H1 (cell line): ENCODE measurements at regions not wholly inside any gene's neighbourhood (a gene's known extent, or its start where the extent isn't known, plus 50 kb on each side); places are given as distances from the start of the nearest gene placed in this dataset.

Experiments used
- CTCF ChIA-PET: fragments of 300-600 bp; sonication (Branson Sonifier 250); formaldehyde crosslinking; loops from one replicate; lab custom pipeline; 2021; ENCODE audit not compliant: partially characterized antibody; lab: Charles Lee
- POLR2A ChIA-PET: fragments of 300-600 bp; sonication (Branson Sonifier 250); formaldehyde crosslinking; loops from one replicate; lab custom pipeline; 2021; ENCODE audit warnings: inconsistent platforms; ENCODE audit not compliant: partially characterized antibody; lab: Charles Lee
- DNase-seq, 2 experiments: peaks; one replicate each; pipeline versions ENCODE4 v3.0.0 to v3.0.0-alpha.2; 2010 to 2022; ENCODE audit warnings: low spot score in 2 of 2, low read depth in 1 of 2, mixed read lengths in 1 of 2
- FAIRE-seq: peaks from 2 replicates; lab custom pipeline; 2011; peaks lifted over from hg19 to GRCh38; lab: Jason Lieb, UNC
- H2AFZ ChIP-seq: 2 replicates; pipeline ENCODE4 v1.8.1; 2012; ENCODE audit warnings: low read length, inconsistent platforms
- H2AK5ac ChIP-seq: 2 replicates; pipeline ENCODE4 v1.6.1; 2013; ENCODE audit warnings: low read depth, low read length
- H2BK120ac ChIP-seq: replicated peaks from 2 replicates; pipeline ENCODE3; 2013; ENCODE audit warnings: low read depth, low read length, inconsistent platforms
- H2BK12ac ChIP-seq: 2 replicates; pipeline ENCODE4 v1.6.1; 2013; ENCODE audit warnings: low read depth, low read length
- H2BK15ac ChIP-seq: 2 replicates; pipeline ENCODE4 v1.6.1; 2013; ENCODE audit warnings: low read length
- H2BK20ac ChIP-seq: 2 replicates; pipeline ENCODE4 v1.6.1; 2013; ENCODE audit warnings: low read length
- H2BK5ac ChIP-seq: 2 replicates; pipeline ENCODE4 v1.6.1; 2013; ENCODE audit warnings: low read depth, low read length
- H3K14ac ChIP-seq: 2 replicates; pipeline ENCODE4 v1.6.1; 2013; ENCODE audit warnings: inconsistent platforms; ENCODE audit not compliant: insufficient read length
- H3K18ac ChIP-seq: 2 replicates; pipeline ENCODE4 v1.6.1; 2013; ENCODE audit warnings: low read length; ENCODE audit errors: extremely low read depth
- H3K23ac ChIP-seq: 2 replicates; pipeline ENCODE4 v1.6.1; 2013; ENCODE audit warnings: inconsistent platforms; ENCODE audit not compliant: insufficient read length
- H3K23me2 ChIP-seq: 2 replicates; pipeline ENCODE4 v1.6.1; 2013; ENCODE audit warnings: low read depth, low read length
- H3K27ac ChIP-seq: 2 replicates; pipeline ENCODE4 v1.6.1; 2011; ENCODE audit warnings: low read depth, low read length, inconsistent platforms
- H3K27me3 ChIP-seq, 4 experiments: replicated peaks in 1 of 4; 1 replicate in 1 of 4; 2 replicates in 3 of 4; pipeline versions ENCODE4 v1.6.1 to v1.8.1; 2011 to 2013; ENCODE audit warnings: low read length in 3 of 4, mild to moderate bottlenecking in 3 of 4, inconsistent platforms in 2 of 4, mixed read lengths in 2 of 4, moderate library complexity in 1 of 4; ENCODE audit not compliant: control insufficient read depth in 3 of 4, insufficient read depth in 3 of 4; ENCODE audit errors: extremely low read depth in 1 of 4
- H3K36me3 ChIP-seq, 4 experiments: 2 replicates each; pipeline versions ENCODE4 v1.6.1 to v1.8.1; 2011 to 2013; ENCODE audit warnings: mild to moderate bottlenecking in 4 of 4, low read length in 3 of 4, moderate library complexity in 2 of 4, control low read depth in 1 of 4, inconsistent platforms in 1 of 4; ENCODE audit not compliant: insufficient read depth in 4 of 4, control insufficient read depth in 2 of 4
- H3K4ac ChIP-seq: replicated peaks from 2 replicates; pipeline ENCODE3; 2013; ENCODE audit warnings: low read length, low read depth, mixed read lengths, inconsistent platforms; ENCODE audit not compliant: insufficient read length
- H3K4me1 ChIP-seq, 4 experiments: replicated peaks in 1 of 4; 1 replicate in 1 of 4; 2 replicates in 3 of 4; pipeline versions ENCODE4 v1.6.1 to v1.8.1; 2011 to 2013; ENCODE audit warnings: low read length in 3 of 4, inconsistent platforms in 2 of 4, mixed read lengths in 1 of 4; ENCODE audit not compliant: insufficient read depth in 4 of 4, control insufficient read depth in 3 of 4
- H3K4me2 ChIP-seq, 2 experiments: 2 replicates each; pipeline versions ENCODE4 v1.6.1 to v1.8.1; 2011 to 2013; ENCODE audit warnings: low read depth in 2 of 2, low read length in 2 of 2, control low read depth in 1 of 2, inconsistent platforms in 1 of 2, mild to moderate bottlenecking in 1 of 2; ENCODE audit not compliant: insufficient read depth in 1 of 2
- H3K4me3 ChIP-seq, 4 experiments: fragments of 200-600, 300-600 bp in 1 of 4; sonication (generic), shearing (Covaris generic), sonication (Bioruptor Twin) in 1 of 4; 2 replicates each; pipeline versions ENCODE4 v1.5.1 to v1.8.1; 2011 to 2016; ENCODE audit warnings: low read length in 4 of 4, low read depth in 3 of 4, control low read depth in 2 of 4, inconsistent platforms in 2 of 4, mild to moderate bottlenecking in 2 of 4, mixed read lengths in 1 of 4, moderate library complexity in 1 of 4; ENCODE audit not compliant: insufficient read depth in 2 of 4; ENCODE audit errors: extremely low read depth in 1 of 4
- H3K56ac ChIP-seq: replicated peaks from 2 replicates; pipeline ENCODE3; 2013; ENCODE audit warnings: low read depth, mild to moderate bottlenecking, mixed read lengths, low read length, inconsistent platforms; ENCODE audit not compliant: insufficient read length
- H3K79me1 ChIP-seq: 2 replicates; pipeline ENCODE4 v1.6.1; 2013; ENCODE audit warnings: low read depth, low read length, control low read depth
- H3K79me2 ChIP-seq, 2 experiments: 2 replicates each; pipeline versions ENCODE4 v1.6.1 to v1.8.1; 2012 to 2013; ENCODE audit warnings: low read length in 2 of 2, mild to moderate bottlenecking in 2 of 2, inconsistent platforms in 1 of 2; ENCODE audit not compliant: insufficient read depth in 2 of 2, control insufficient read depth in 1 of 2
- H3K9ac ChIP-seq, 4 experiments: replicated peaks in 1 of 4; 1 replicate in 1 of 4; 2 replicates in 3 of 4; pipeline versions ENCODE4 v1.6.1 to v1.8.1; 2011 to 2013; ENCODE audit warnings: low read depth in 3 of 4, low read length in 3 of 4, control low read depth in 2 of 4, mild to moderate bottlenecking in 2 of 4, moderate library complexity in 2 of 4, inconsistent platforms in 1 of 4; ENCODE audit errors: extremely low read depth in 1 of 4
- H3K9me3 ChIP-seq, 2 experiments: 2 replicates each; pipeline versions ENCODE4 v1.6.1 to v1.8.1; 2012 to 2013; ENCODE audit warnings: mild to moderate bottlenecking in 2 of 2, moderate library complexity in 2 of 2, control low read depth in 1 of 2, inconsistent platforms in 1 of 2, low read depth in 1 of 2, low read length in 1 of 2, mixed read lengths in 1 of 2; ENCODE audit not compliant: insufficient read depth in 2 of 2
- H4K20me1 ChIP-seq, 2 experiments: replicated peaks in 1 of 2; 2 replicates each; pipeline versions ENCODE3 to v1.8.1; 2011 to 2013; ENCODE audit warnings: inconsistent platforms in 2 of 2, low read length in 2 of 2, mild to moderate bottlenecking in 1 of 2; ENCODE audit not compliant: insufficient read depth in 2 of 2, control insufficient read depth in 1 of 2
- H4K5ac ChIP-seq: 2 replicates; pipeline ENCODE4 v1.6.1; 2013; ENCODE audit warnings: low read length, low read depth, mixed read lengths, inconsistent platforms; ENCODE audit not compliant: insufficient read length
- H4K8ac ChIP-seq: 2 replicates; pipeline ENCODE4 v1.8.0; 2013; ENCODE audit warnings: mild to moderate bottlenecking, moderate library complexity, low read length, inconsistent platforms; ENCODE audit not compliant: insufficient read depth; ENCODE audit errors: extremely low read depth
- H4K91ac ChIP-seq: replicated peaks from 2 replicates; pipeline ENCODE3; 2013; ENCODE audit warnings: low read length, mixed read lengths, inconsistent platforms; ENCODE audit not compliant: insufficient read length
- JUN ChIP-seq: IDR thresholded peaks from 2 replicates; pipeline ENCODE4 v1.6.1; 2011; ENCODE audit warnings: low read depth, mild to moderate bottlenecking, improper control_type of control experiment, low read length
- RAD21 ChIP-seq, 2 experiments: IDR thresholded peaks in 1 of 2; conservative IDR thresholded peaks in 1 of 2; 2 replicates each; pipeline ENCODE4 v1.6.1; 2011; ENCODE audit warnings: low read depth in 2 of 2, low read length in 2 of 2, improper control_type of control experiment in 1 of 2, inconsistent platforms in 1 of 2, mild to moderate bottlenecking in 1 of 2, moderate library complexity in 1 of 2
- WGBS, 2 experiments: shearing (Covaris generic) in 1 of 2; methylation state at CpG; one replicate each; pipeline versions ENCODE4 v1.1.6 to v1.1.7; 2013 to 2015; ENCODE audit warnings: low lambda C conversion rate in 2 of 2, mixed read lengths in 2 of 2, inconsistent platforms in 1 of 2, low coverage in 1 of 2, missing lambda C conversion rate in 1 of 2; ENCODE audit not compliant: insufficient replicate concordance in 2 of 2, insufficient coverage in 1 of 2, insufficient read length in 1 of 2; ENCODE audit errors: extremely low coverage in 1 of 2, missing lambda C conversion rate in 1 of 2; 5-methylcytosine and 5-hydroxymethylcytosine counted together

DNA sequence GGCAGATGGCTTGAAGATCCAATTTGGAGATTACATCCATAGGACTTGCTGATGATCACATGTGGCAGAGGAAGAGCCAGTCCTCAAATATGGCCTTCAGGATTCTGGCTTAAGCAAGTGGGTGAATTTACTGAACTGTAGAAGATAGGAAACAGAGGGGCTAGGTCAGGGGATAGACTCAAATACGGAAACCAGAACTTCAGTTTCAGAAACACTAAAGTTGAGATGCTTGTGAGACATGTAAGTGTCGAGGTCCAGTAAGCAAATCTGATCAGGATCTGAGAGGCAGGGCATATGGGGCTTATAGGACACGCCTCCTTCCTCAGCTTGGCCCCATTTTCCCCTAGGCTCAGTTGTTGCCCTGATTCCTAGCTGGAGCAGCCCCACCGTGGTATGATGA is 107.7 kb downstream of the LBH start:
- WGBS, 2 experiments = 92% methylated on average over 4 of the region's 4 CpGs; no CpG with 5 or more reads in 1 of the 2 experiments
- Histone ChIP-seq H3K23ac (no peak overlapping the region), H3K18ac (no peak overlapping the region), H3K36me3 (no peaks in the 10 kb centered on the region), H4K91ac (no peak overlapping the region), H3K4ac (no peak overlapping the region), H3K23me2 (no peaks in the 10 kb centered on the region), H2BK20ac (no peak overlapping the region), H3K79me2 (no peaks in the 10 kb centered on the region), H2BK15ac (no peak overlapping the region), H2BK12ac (no peak overlapping the region), H3K27ac (no peak overlapping the region), H4K20me1 (no peaks in the 10 kb centered on the region), H3K14ac (no peak overlapping the region), H3K27me3 (no peaks in the 10 kb centered on the region), H2BK5ac (no peak overlapping the region), H3K4me3 (no peak overlapping the region), H4K5ac (no peak overlapping the region), H4K8ac (no peak overlapping the region), H3K4me2 (no peak overlapping the region), H3K4me1 (peaks cover 0 to 3% (median 0%) of the 10 kb centered on the region in 4 experiments; a peak in 2 of 7 replicates), H2BK120ac (no peak overlapping the region), H3K9me3 (peaks cover 9 to 16% of the 10 kb centered on the region in 2 experiments; a peak in 2 of 4 replicates), H2AFZ (no peak overlapping the region), H2AK5ac (no peak overlapping the region), H3K56ac (no peak overlapping the region), H3K79me1 (no peaks in the 10 kb centered on the region), H3K9ac (no peak overlapping the region)
- no peak for DNase-seq
- no peak for FAIRE-seq
- ChIA-PET POLR2A (no interaction called here), CTCF (no interaction called here)
- no peak for TF ChIP-seq JUN
- TF ChIP-seq RAD21 (IDR thresholded peaks at IDR 0.05 in 1 of 2, conservative IDR thresholded peaks at IDR 0.05 in 1 of 2; ENCODE audit: low read depth in 2 of 2, low read length in 2 of 2) = no peak
